H1 (cell line): ENCODE measurements at regions not wholly inside any gene's neighbourhood (a gene's known extent, or its start where the extent isn't known, plus 50 kb on each side); places are given as distances from the start of the nearest gene placed in this dataset.
A peak's percentile ranks its signal among the peaks of the same experiment; 100 is the strongest.

Experiments used
- CTCF ChIA-PET: fragments of 300-600 bp; sonication (Branson Sonifier 250); formaldehyde crosslinking; loops from one replicate; lab custom pipeline; 2021; ENCODE audit not compliant: partially characterized antibody; lab: Charles Lee
- POLR2A ChIA-PET: fragments of 300-600 bp; sonication (Branson Sonifier 250); formaldehyde crosslinking; loops from one replicate; lab custom pipeline; 2021; ENCODE audit warnings: inconsistent platforms; ENCODE audit not compliant: partially characterized antibody; lab: Charles Lee
- DNase-seq, 2 experiments: peaks; one replicate each; pipeline versions ENCODE4 v3.0.0 to v3.0.0-alpha.2; 2010 to 2022; ENCODE audit warnings: low spot score in 2 of 2, low read depth in 1 of 2, mixed read lengths in 1 of 2
- FAIRE-seq: peaks from 2 replicates; lab custom pipeline; 2011; peaks lifted over from hg19 to GRCh38; lab: Jason Lieb, UNC
- H2AFZ ChIP-seq: 2 replicates; pipeline ENCODE4 v1.8.1; 2012; ENCODE audit warnings: low read length, inconsistent platforms
- H2AK5ac ChIP-seq: 2 replicates; pipeline ENCODE4 v1.6.1; 2013; ENCODE audit warnings: low read depth, low read length
- H2BK120ac ChIP-seq: replicated peaks from 2 replicates; pipeline ENCODE3; 2013; ENCODE audit warnings: low read depth, low read length, inconsistent platforms
- H2BK12ac ChIP-seq: 2 replicates; pipeline ENCODE4 v1.6.1; 2013; ENCODE audit warnings: low read depth, low read length
- H2BK15ac ChIP-seq: 2 replicates; pipeline ENCODE4 v1.6.1; 2013; ENCODE audit warnings: low read length
- H2BK20ac ChIP-seq: 2 replicates; pipeline ENCODE4 v1.6.1; 2013; ENCODE audit warnings: low read length
- H2BK5ac ChIP-seq: 2 replicates; pipeline ENCODE4 v1.6.1; 2013; ENCODE audit warnings: low read depth, low read length
- H3K14ac ChIP-seq: 2 replicates; pipeline ENCODE4 v1.6.1; 2013; ENCODE audit warnings: inconsistent platforms; ENCODE audit not compliant: insufficient read length
- H3K18ac ChIP-seq: 2 replicates; pipeline ENCODE4 v1.6.1; 2013; ENCODE audit warnings: low read length; ENCODE audit errors: extremely low read depth
- H3K23ac ChIP-seq: 2 replicates; pipeline ENCODE4 v1.6.1; 2013; ENCODE audit warnings: inconsistent platforms; ENCODE audit not compliant: insufficient read length
- H3K23me2 ChIP-seq: 2 replicates; pipeline ENCODE4 v1.6.1; 2013; ENCODE audit warnings: low read depth, low read length
- H3K27ac ChIP-seq: 2 replicates; pipeline ENCODE4 v1.6.1; 2011; ENCODE audit warnings: low read depth, low read length, inconsistent platforms
- H3K27me3 ChIP-seq, 4 experiments: replicated peaks in 1 of 4; 1 replicate in 1 of 4; 2 replicates in 3 of 4; pipeline versions ENCODE4 v1.6.1 to v1.8.1; 2011 to 2013; ENCODE audit warnings: low read length in 3 of 4, mild to moderate bottlenecking in 3 of 4, inconsistent platforms in 2 of 4, mixed read lengths in 2 of 4, moderate library complexity in 1 of 4; ENCODE audit not compliant: control insufficient read depth in 3 of 4, insufficient read depth in 3 of 4; ENCODE audit errors: extremely low read depth in 1 of 4
- H3K36me3 ChIP-seq, 4 experiments: 2 replicates each; pipeline versions ENCODE4 v1.6.1 to v1.8.1; 2011 to 2013; ENCODE audit warnings: mild to moderate bottlenecking in 4 of 4, low read length in 3 of 4, moderate library complexity in 2 of 4, control low read depth in 1 of 4, inconsistent platforms in 1 of 4; ENCODE audit not compliant: insufficient read depth in 4 of 4, control insufficient read depth in 2 of 4
- H3K4ac ChIP-seq: replicated peaks from 2 replicates; pipeline ENCODE3; 2013; ENCODE audit warnings: low read length, low read depth, mixed read lengths, inconsistent platforms; ENCODE audit not compliant: insufficient read length
- H3K4me1 ChIP-seq, 4 experiments: replicated peaks in 1 of 4; 1 replicate in 1 of 4; 2 replicates in 3 of 4; pipeline versions ENCODE4 v1.6.1 to v1.8.1; 2011 to 2013; ENCODE audit warnings: low read length in 3 of 4, inconsistent platforms in 2 of 4, mixed read lengths in 1 of 4; ENCODE audit not compliant: insufficient read depth in 4 of 4, control insufficient read depth in 3 of 4
- H3K4me2 ChIP-seq, 2 experiments: 2 replicates each; pipeline versions ENCODE4 v1.6.1 to v1.8.1; 2011 to 2013; ENCODE audit warnings: low read depth in 2 of 2, low read length in 2 of 2, control low read depth in 1 of 2, inconsistent platforms in 1 of 2, mild to moderate bottlenecking in 1 of 2; ENCODE audit not compliant: insufficient read depth in 1 of 2
- H3K4me3 ChIP-seq, 4 experiments: fragments of 200-600, 300-600 bp in 1 of 4; sonication (generic), shearing (Covaris generic), sonication (Bioruptor Twin) in 1 of 4; 2 replicates each; pipeline versions ENCODE4 v1.5.1 to v1.8.1; 2011 to 2016; ENCODE audit warnings: low read length in 4 of 4, low read depth in 3 of 4, control low read depth in 2 of 4, inconsistent platforms in 2 of 4, mild to moderate bottlenecking in 2 of 4, mixed read lengths in 1 of 4, moderate library complexity in 1 of 4; ENCODE audit not compliant: insufficient read depth in 2 of 4; ENCODE audit errors: extremely low read depth in 1 of 4
- H3K56ac ChIP-seq: replicated peaks from 2 replicates; pipeline ENCODE3; 2013; ENCODE audit warnings: low read depth, mild to moderate bottlenecking, mixed read lengths, low read length, inconsistent platforms; ENCODE audit not compliant: insufficient read length
- H3K79me1 ChIP-seq: 2 replicates; pipeline ENCODE4 v1.6.1; 2013; ENCODE audit warnings: low read depth, low read length, control low read depth
- H3K79me2 ChIP-seq, 2 experiments: 2 replicates each; pipeline versions ENCODE4 v1.6.1 to v1.8.1; 2012 to 2013; ENCODE audit warnings: low read length in 2 of 2, mild to moderate bottlenecking in 2 of 2, inconsistent platforms in 1 of 2; ENCODE audit not compliant: insufficient read depth in 2 of 2, control insufficient read depth in 1 of 2
- H3K9ac ChIP-seq, 4 experiments: replicated peaks in 1 of 4; 1 replicate in 1 of 4; 2 replicates in 3 of 4; pipeline versions ENCODE4 v1.6.1 to v1.8.1; 2011 to 2013; ENCODE audit warnings: low read depth in 3 of 4, low read length in 3 of 4, control low read depth in 2 of 4, mild to moderate bottlenecking in 2 of 4, moderate library complexity in 2 of 4, inconsistent platforms in 1 of 4; ENCODE audit errors: extremely low read depth in 1 of 4
- H3K9me3 ChIP-seq, 2 experiments: 2 replicates each; pipeline versions ENCODE4 v1.6.1 to v1.8.1; 2012 to 2013; ENCODE audit warnings: mild to moderate bottlenecking in 2 of 2, moderate library complexity in 2 of 2, control low read depth in 1 of 2, inconsistent platforms in 1 of 2, low read depth in 1 of 2, low read length in 1 of 2, mixed read lengths in 1 of 2; ENCODE audit not compliant: insufficient read depth in 2 of 2
- H4K20me1 ChIP-seq, 2 experiments: replicated peaks in 1 of 2; 2 replicates each; pipeline versions ENCODE3 to v1.8.1; 2011 to 2013; ENCODE audit warnings: inconsistent platforms in 2 of 2, low read length in 2 of 2, mild to moderate bottlenecking in 1 of 2; ENCODE audit not compliant: insufficient read depth in 2 of 2, control insufficient read depth in 1 of 2
- H4K5ac ChIP-seq: 2 replicates; pipeline ENCODE4 v1.6.1; 2013; ENCODE audit warnings: low read length, low read depth, mixed read lengths, inconsistent platforms; ENCODE audit not compliant: insufficient read length
- H4K8ac ChIP-seq: 2 replicates; pipeline ENCODE4 v1.8.0; 2013; ENCODE audit warnings: mild to moderate bottlenecking, moderate library complexity, low read length, inconsistent platforms; ENCODE audit not compliant: insufficient read depth; ENCODE audit errors: extremely low read depth
- H4K91ac ChIP-seq: replicated peaks from 2 replicates; pipeline ENCODE3; 2013; ENCODE audit warnings: low read length, mixed read lengths, inconsistent platforms; ENCODE audit not compliant: insufficient read length
- EGR1 ChIP-seq: IDR thresholded peaks from 2 replicates; pipeline ENCODE4 v1.6.1; 2011; ENCODE audit warnings: low read depth, low read length, borderline replicate concordance
- USF2 ChIP-seq: IDR thresholded peaks from 2 replicates; pipeline ENCODE4 v1.6.1; 2011; ENCODE audit warnings: low read length, improper control_type of control experiment
- WGBS, 2 experiments: shearing (Covaris generic) in 1 of 2; methylation state at CpG; one replicate each; pipeline versions ENCODE4 v1.1.6 to v1.1.7; 2013 to 2015; ENCODE audit warnings: low lambda C conversion rate in 2 of 2, mixed read lengths in 2 of 2, inconsistent platforms in 1 of 2, low coverage in 1 of 2, missing lambda C conversion rate in 1 of 2; ENCODE audit not compliant: insufficient replicate concordance in 2 of 2, insufficient coverage in 1 of 2, insufficient read length in 1 of 2; ENCODE audit errors: extremely low coverage in 1 of 2, missing lambda C conversion rate in 1 of 2; 5-methylcytosine and 5-hydroxymethylcytosine counted together

GRCh38 chr10:10540398-10540797 is 477.3 kb upstream of the CELF2 start:
- H2BK20ac ChIP-seq = no peak overlapping the region
- H3K18ac ChIP-seq = no peak overlapping the region
- H2AK5ac ChIP-seq = no peak overlapping the region
- no peaks in the 10 kb centered on the region for H3K79me2 ChIP-seq
- no peak overlapping the region for H2BK5ac ChIP-seq
- H3K27me3 ChIP-seq = no peaks in the 10 kb centered on the region
- POLR2A ChIA-PET = no interaction called here
- H4K91ac ChIP-seq = no peak overlapping the region
- H3K4me1 ChIP-seq = no peaks in the 10 kb centered on the region
- WGBS, 2 experiments = 89% methylated on average over 3 of the region's 3 CpGs; no CpG with 5 or more reads in 1 of the 2 experiments
- no peaks in the 10 kb centered on the region for H3K79me1 ChIP-seq
- H4K5ac ChIP-seq = no peak overlapping the region
- FAIRE-seq (no peak), DNase-seq (no peak)
- H2BK15ac ChIP-seq = 0 out of 2 replicates have a peak overlapping the region, but pooled peaks have one; percentile 61
- no peak overlapping the region for H3K14ac ChIP-seq
- TF ChIP-seq USF2 (no peak), EGR1 (no peak)
- no peak overlapping the region for H3K27ac ChIP-seq
- H4K8ac ChIP-seq = no peak overlapping the region
- no peak overlapping the region for H3K56ac ChIP-seq
- no peak overlapping the region for H2BK120ac ChIP-seq
- CTCF ChIA-PET = interaction anchor here (1.2 kb wide), 1 partner anchor 12 kb away, joined by 3 read pairs; no protein-coding TSS in a partner anchor
- H2BK12ac ChIP-seq = no peak overlapping the region
- no peak overlapping the region for H3K4me2 ChIP-seq
- H3K36me3 ChIP-seq = no peaks in the 10 kb centered on the region
- H3K9me3 ChIP-seq = no peaks in the 10 kb centered on the region
- no peak overlapping the region for H3K4ac ChIP-seq
- no peak overlapping the region for H3K4me3 ChIP-seq
- H3K23me2 ChIP-seq = no peaks in the 10 kb centered on the region
- no peaks in the 10 kb centered on the region for H4K20me1 ChIP-seq
- H3K9ac ChIP-seq = no peak overlapping the region
- no peak overlapping the region for H3K23ac ChIP-seq
- no peak overlapping the region for H2AFZ ChIP-seq
